ENCODE measurements at regions not wholly inside any gene's neighbourhood (a gene's known extent, or its start where the extent isn't known, plus 50 kb on each side); places are given as distances from the start of the nearest gene placed in this dataset.

GRCh38 chr7:83870515-83870914 is 221.6 kb upstream of the SEMA3E start:
- TF ChIP-seq CTCF (tag by site-specific recombination; IDR thresholded peaks at IDR 0.05) (no peak), ZNF514 (tag by site-specific recombination; IDR thresholded peaks at IDR 0.05) (no peak), ZNF510 (tag by site-specific recombination; IDR thresholded peaks at IDR 0.05; ENCODE audit: insufficient replicate concordance) (no peak), ZSCAN18 (tag by site-specific recombination; IDR thresholded peaks at IDR 0.05) (no peak), ZBTB7A (tag by site-specific recombination; IDR thresholded peaks at IDR 0.05; ENCODE audit: low read depth) (no peak), ZNF426 (tag by site-specific recombination; IDR thresholded peaks at IDR 0.05) (no peak), REPIN1 (tag by site-specific recombination; IDR thresholded peaks at IDR 0.05; ENCODE audit: low read depth) (no peak)

Data from HEK293 (cell line).